Right renal cortex interstitium (tissue), 3 donors: ENCODE measurements at regions not wholly inside any gene's neighbourhood (a gene's known extent, or its start where the extent isn't known, plus 50 kb on each side); places are given as distances from the start of the nearest gene placed in this dataset.

ENCODE experiments used
- DNase-seq, 3 donors: peaks; one replicate each; pipeline ENCODE4 v3.0.0-alpha.2; 2013; ENCODE audit warnings: low read depth in 3 of 3, low spot score in 2 of 3

DNA sequence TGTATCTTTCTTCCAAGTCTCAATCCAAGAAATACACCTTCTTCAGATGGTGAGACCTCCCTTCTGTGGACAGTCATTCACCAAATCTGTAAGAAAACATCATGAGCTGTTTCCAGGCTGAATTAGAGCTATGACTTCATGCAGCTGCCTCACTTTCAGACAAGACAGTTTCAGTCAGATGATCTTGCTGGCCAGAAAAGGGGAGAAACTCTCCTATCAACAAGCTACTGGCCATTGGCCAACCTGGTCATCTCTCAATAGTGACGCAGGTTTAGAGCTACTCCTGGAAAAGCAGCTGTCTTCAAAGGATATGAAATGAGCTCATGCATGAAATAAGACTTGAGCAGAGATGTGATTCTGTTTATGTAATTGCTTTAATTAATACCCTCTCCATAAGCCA, 69.6 kb upstream of the NDP start:
- DNase-seq: no peak

DNA sequence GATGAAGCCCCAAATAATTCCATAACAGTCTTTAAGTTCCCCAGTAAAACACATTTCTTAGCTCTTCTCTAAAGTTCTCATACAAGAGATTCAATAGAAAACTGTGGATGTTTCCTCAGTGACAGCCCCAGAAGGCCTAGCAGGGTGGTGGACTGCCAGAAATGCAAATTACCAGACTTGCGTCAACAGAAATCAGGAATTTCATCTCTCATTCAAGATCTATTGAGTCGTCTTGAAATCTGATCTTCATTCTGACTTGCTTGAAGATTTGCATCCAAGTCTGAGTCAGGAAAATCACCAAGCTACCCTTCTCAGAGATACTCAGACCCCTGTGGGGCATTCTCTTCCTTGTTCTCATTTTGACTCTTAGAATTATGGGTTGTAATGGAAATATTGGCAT, 68.9 kb upstream of the NDP start:
- no peak for DNase-seq

DNA sequence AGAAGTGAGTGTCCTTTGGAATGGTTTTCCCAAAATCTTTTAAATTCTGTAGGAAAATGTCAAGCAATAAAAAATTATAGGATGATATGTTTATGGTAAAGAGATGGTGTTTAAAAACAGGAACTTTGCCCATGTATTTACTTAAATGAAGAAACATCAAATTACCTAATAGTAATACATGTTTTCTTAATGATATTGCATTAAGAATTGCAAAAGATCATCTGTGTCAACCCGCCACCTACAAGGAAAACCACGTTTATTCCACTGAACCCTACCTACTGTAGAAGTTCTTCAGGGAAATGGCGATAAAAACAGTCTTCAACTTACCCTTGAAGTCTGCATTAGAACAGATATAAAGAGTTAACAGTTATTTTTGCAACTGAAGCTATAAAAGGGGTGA, 67.2 kb upstream of the NDP start:
- DNase-seq: no peak

- DNase-seq: no peak
Measured at GRCh38 chrX:44039556-44039955, 66.4 kb upstream of the NDP start.

DNA sequence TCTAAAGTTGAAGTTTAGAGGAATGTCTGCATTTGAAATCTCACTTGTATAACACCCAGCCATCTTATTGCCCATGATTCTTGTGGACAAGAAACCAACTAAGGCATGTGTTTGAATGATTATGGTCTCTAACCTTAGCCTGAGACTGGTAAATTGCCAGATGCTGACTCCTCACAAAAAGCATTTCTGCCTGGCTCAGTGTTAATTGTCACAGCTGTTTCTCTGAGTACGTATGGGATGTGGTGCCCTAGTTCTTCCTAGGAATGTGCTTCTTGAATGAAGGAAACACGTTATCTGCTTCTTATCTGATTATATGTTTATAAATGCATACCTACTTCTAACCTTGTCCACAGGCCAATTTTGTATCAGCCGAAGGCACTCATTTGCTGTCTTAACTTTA, 63.1 kb upstream of the NDP start:
- DNase-seq: no peak

- no peak for DNase-seq
Measured at GRCh38 chrX:44035571-44035970, 62.4 kb upstream of the NDP start.

GRCh38 chrX:44032479-44032878, 59.3 kb upstream of the NDP start:
- DNase-seq: no peak

DNA sequence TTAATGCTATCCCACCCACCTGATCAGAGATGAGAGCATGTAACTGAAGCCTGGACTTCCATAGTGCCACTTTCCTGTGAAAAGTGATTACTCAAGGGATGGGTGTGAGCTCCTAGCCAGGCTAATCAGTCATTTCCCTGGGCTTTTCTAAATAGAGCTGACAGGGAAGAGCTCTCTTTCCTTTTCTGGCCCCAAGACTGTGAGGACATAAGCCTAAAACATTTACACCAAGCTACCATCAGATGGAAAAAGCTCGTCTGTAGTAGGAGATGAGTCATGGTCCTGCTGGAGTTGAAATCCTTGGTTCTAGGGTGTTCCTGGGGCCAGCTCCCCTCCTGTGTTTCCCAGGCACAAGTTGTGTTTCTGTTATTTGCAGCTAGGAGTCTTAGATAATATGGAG, 52.4 kb upstream of the NDP start:
- DNase-seq: no peak
